ENCODE measurements at regions not wholly inside any gene's neighbourhood (a gene's known extent, or its start where the extent isn't known, plus 50 kb on each side); places are given as distances from the start of the nearest gene placed in this dataset.

DNA sequence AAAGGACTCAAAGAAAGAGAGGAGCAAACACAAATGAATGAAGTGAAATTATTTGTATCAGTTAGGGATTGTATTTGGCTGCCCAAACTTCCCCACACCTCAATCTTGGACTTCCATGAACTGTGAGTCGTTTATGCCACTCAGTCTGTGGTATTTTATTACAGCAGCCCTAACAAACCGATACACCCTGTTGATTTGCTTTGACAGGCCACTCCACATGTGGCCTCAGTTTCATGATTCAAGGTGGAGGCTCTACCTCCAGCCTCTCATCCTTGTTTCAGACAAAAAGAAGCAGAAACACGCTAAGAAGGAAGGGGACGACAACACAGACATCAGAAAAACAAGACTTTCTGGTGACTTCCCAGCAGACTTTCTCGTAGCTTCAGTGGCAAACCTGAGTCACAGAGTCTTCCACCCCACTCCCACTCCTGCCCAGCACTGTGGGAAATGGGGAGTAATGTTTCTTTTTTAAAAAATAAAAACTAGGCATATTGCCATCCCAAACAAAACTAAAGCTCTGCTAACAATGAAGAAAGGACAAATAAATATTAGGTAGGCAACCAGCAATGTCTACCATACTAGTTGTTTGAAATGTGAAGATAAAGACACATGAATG is 52.2 kb upstream of the ABCA1 start:
- Histone ChIP-seq H3K9ac (ENCODE audit: low read depth in 1 of 2, low read length in 2 of 2) (no peak overlapping the region), H3K36me3 (ENCODE audit: control insufficient read depth in 1 of 2, insufficient read depth in 2 of 2, low read length in 2 of 2) (no peaks in the 10 kb centered on the region), H3K27me3 (ENCODE audit: control insufficient read depth in 1 of 2, insufficient read depth in 2 of 2, low read length in 2 of 2) (no peaks in the 10 kb centered on the region), H3K9me3 (ENCODE audit: control insufficient read depth in 1 of 2, low read length in 2 of 2) (no peaks in the 10 kb centered on the region), H3K27ac (ENCODE audit: low read depth, low read length) (no peak overlapping the region), H3K4me1 (ENCODE audit: control insufficient read depth in 1 of 2, insufficient read depth in 2 of 2, low read length in 2 of 2) (peaks cover 0 to 6% of the 10 kb centered on the region in 2 donors), H3K4me3 (ENCODE audit: low read depth in 1 of 2, low read length in 2 of 2) (no peak overlapping the region)

DNA sequence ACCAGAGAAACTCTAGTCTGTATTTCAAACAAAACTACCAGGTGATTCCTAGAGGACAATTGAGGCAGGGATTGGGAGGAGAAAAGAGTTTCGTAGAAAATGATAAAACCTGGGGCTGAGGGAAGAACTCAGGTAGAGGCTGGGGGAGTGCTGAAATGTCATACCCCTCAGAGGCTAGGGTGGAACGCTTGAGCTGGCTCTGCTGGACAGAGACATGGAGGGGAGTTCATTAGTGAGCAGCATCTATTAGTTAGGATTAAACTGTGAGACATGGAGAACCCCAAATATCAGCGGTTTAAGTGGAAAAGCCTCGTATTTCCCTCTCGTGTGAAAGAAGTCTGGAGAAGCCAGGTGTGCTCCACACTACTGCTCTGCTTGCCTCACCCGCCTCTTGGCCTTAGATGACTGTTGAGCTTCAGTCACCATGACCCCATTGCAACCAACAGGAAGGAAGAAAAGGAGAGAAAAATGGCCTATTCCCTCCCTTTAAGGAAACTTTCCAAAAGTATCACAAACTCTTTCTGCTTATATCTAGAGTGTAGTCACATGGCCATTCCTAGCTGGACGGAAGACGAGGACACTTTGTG is 53.7 kb upstream of the ABCA1 start:
- H3K36me3 ChIP-seq (ENCODE audit: control insufficient read depth in 1 of 2, insufficient read depth in 2 of 2, low read length in 2 of 2), result no peaks in the 10 kb centered on the region
- H3K9me3 ChIP-seq (ENCODE audit: control insufficient read depth in 1 of 2, low read length in 2 of 2), result no peaks in the 10 kb centered on the region
- no peak overlapping the region for H3K9ac ChIP-seq (ENCODE audit: low read depth in 1 of 2, low read length in 2 of 2)
- H3K27me3 ChIP-seq (ENCODE audit: control insufficient read depth in 1 of 2, insufficient read depth in 2 of 2, low read length in 2 of 2), result no peaks in the 10 kb centered on the region
- H3K27ac ChIP-seq (ENCODE audit: low read depth, low read length), result no peak overlapping the region
- peaks cover 0 to 6% of the 10 kb centered on the region in 2 donors for H3K4me1 ChIP-seq (ENCODE audit: control insufficient read depth in 1 of 2, insufficient read depth in 2 of 2, low read length in 2 of 2)
- H3K4me3 ChIP-seq (ENCODE audit: low read depth in 1 of 2, low read length in 2 of 2), result no peak overlapping the region

DNA sequence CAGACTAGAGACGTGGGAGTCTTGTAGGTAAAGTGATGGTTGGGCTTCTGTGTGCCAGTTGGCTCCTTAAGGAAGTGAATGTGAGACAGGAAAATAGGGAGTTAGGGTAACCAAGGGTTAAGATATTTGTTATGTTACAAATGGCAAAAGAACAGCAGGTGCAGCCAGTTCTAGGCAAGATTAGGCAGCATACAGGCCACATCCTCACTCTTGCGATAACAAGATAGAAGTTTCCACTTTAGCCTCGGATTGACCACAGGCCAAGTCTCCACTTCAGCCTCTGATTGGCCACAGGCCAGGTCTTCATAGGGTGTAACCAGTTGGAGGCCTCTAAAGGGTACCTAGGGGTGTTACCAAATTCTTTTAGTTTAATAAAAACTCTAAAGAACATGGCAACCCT is 54.6 kb upstream of the ABCA1 start:
- Histone ChIP-seq H3K4me1 (ENCODE audit: control insufficient read depth in 1 of 2, insufficient read depth in 2 of 2, low read length in 2 of 2) (peaks cover 0 to 6% of the 10 kb centered on the region in 2 donors), H3K36me3 (ENCODE audit: control insufficient read depth in 1 of 2, insufficient read depth in 2 of 2, low read length in 2 of 2) (no peaks in the 10 kb centered on the region), H3K9me3 (ENCODE audit: control insufficient read depth in 1 of 2, low read length in 2 of 2) (no peaks in the 10 kb centered on the region), H3K27me3 (ENCODE audit: control insufficient read depth in 1 of 2, insufficient read depth in 2 of 2, low read length in 2 of 2) (no peaks in the 10 kb centered on the region), H3K4me3 (ENCODE audit: low read depth in 1 of 2, low read length in 2 of 2) (no peak overlapping the region), H3K9ac (ENCODE audit: low read depth in 1 of 2, low read length in 2 of 2) (no peak overlapping the region), H3K27ac (ENCODE audit: low read depth, low read length) (no peak overlapping the region)

DNA sequence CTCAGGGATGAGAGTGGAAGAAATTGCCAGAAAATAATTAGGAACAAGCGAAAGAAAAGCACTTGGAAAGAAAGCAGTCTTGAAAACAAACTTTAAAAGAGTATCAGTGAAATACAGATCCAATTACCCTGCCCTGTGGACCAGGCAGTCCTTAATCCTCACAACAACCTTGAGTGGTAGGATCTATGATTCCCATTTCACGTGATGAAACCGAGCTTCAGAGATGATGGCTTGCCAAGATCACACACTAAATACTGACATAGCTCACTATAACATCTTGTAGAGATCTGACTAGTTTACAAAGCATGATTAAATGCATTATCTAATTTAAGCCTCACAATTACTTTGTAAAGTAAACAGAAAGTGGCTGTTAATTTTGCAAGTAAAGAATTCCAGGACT is 55.5 kb upstream of the ABCA1 start:
- Histone ChIP-seq H3K9ac (ENCODE audit: low read depth in 1 of 2, low read length in 2 of 2) (no peak overlapping the region), H3K9me3 (ENCODE audit: control insufficient read depth in 1 of 2, low read length in 2 of 2) (no peaks in the 10 kb centered on the region), H3K27me3 (ENCODE audit: control insufficient read depth in 1 of 2, insufficient read depth in 2 of 2, low read length in 2 of 2) (peaks cover 0 to under 1% of the 10 kb centered on the region in 2 donors), H3K36me3 (ENCODE audit: control insufficient read depth in 1 of 2, insufficient read depth in 2 of 2, low read length in 2 of 2) (no peaks in the 10 kb centered on the region), H3K4me1 (ENCODE audit: control insufficient read depth in 1 of 2, insufficient read depth in 2 of 2, low read length in 2 of 2) (peaks cover 0 to 6% of the 10 kb centered on the region in 2 donors), H3K4me3 (ENCODE audit: low read depth in 1 of 2, low read length in 2 of 2) (no peak overlapping the region), H3K27ac (ENCODE audit: low read depth, low read length) (no peak overlapping the region)

DNA sequence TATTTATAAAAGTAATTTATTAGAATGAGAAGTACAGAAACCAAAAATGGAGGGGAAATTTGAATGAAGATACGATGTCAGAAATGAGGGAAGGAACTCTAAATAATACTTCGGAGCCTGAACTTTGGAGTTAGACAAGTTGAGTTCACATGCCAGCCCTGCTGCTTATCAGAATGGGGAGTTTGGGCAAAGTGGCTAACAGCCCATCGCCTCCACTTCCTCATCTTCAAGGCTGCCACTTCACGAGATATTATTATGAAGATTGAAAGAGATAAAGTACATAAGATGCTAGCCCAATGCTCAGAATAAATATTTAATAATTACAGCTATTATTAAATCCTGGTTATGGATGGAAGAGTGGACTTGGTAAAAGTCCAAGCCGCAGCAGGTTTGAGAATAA is 56.2 kb upstream of the ABCA1 start:
- Histone ChIP-seq H3K36me3 (ENCODE audit: control insufficient read depth in 1 of 2, insufficient read depth in 2 of 2, low read length in 2 of 2) (no peaks in the 10 kb centered on the region), H3K27me3 (ENCODE audit: control insufficient read depth in 1 of 2, insufficient read depth in 2 of 2, low read length in 2 of 2) (peaks cover 0 to 2% of the 10 kb centered on the region in 2 donors), H3K27ac (ENCODE audit: low read depth, low read length) (no peak overlapping the region), H3K4me1 (ENCODE audit: control insufficient read depth in 1 of 2, insufficient read depth in 2 of 2, low read length in 2 of 2) (peaks cover 0 to 6% of the 10 kb centered on the region in 2 donors), H3K4me3 (ENCODE audit: low read depth in 1 of 2, low read length in 2 of 2) (no peak overlapping the region), H3K9ac (ENCODE audit: low read depth in 1 of 2, low read length in 2 of 2) (no peak overlapping the region), H3K9me3 (ENCODE audit: control insufficient read depth in 1 of 2, low read length in 2 of 2) (no peaks in the 10 kb centered on the region)

DNA sequence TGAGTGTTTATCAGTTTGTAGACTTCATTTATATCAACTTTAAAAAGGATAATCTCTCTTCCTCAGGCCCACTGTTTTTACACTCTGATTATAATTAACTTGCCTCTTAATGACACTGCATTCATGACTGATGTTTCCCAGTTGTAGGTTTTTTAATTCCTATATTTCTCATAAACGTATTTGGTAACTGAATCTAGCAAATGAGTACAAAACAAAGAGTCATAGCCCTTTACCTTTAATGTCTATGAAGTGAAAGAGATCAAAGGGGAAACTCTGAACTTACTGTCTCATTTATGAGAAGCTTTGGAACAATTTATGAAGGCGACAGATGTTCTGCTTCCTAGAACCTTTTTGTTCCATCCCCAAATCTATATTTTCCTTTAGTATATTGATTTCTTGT is 56.6 kb upstream of the ABCA1 start:
- H3K4me3 ChIP-seq (ENCODE audit: low read depth in 1 of 2, low read length in 2 of 2), result no peak overlapping the region
- peaks cover 0 to 2% of the 10 kb centered on the region in 2 donors for H3K27me3 ChIP-seq (ENCODE audit: control insufficient read depth in 1 of 2, insufficient read depth in 2 of 2, low read length in 2 of 2)
- no peak overlapping the region for H3K9ac ChIP-seq (ENCODE audit: low read depth in 1 of 2, low read length in 2 of 2)
- H3K9me3 ChIP-seq (ENCODE audit: control insufficient read depth in 1 of 2, low read length in 2 of 2), result no peaks in the 10 kb centered on the region
- no peaks in the 10 kb centered on the region for H3K36me3 ChIP-seq (ENCODE audit: control insufficient read depth in 1 of 2, insufficient read depth in 2 of 2, low read length in 2 of 2)
- H3K27ac ChIP-seq (ENCODE audit: low read depth, low read length), result no peak overlapping the region
- H3K4me1 ChIP-seq (ENCODE audit: control insufficient read depth in 1 of 2, insufficient read depth in 2 of 2, low read length in 2 of 2), result peaks cover 0 to 6% of the 10 kb centered on the region in 2 donors

DNA sequence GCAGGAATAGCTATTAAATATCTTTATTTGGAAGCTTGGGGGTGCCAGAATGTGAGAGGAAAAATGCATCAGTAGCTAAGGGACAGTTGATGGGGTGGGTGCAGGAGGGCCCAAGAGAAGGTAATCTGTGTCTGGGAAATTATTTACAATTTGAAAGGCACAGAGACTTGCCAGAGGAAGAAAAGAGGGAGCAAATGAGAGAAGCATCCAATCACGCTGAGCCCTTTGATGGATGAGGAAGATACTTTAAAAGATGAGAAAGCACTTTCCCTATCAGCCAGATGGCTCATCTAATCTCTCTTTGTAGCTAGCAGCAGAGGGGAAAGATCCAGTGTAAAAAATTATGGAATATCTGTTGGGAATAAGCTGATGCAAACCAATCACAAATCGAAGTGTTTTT is 57.0 kb upstream of the ABCA1 start:
- no peak overlapping the region for H3K4me3 ChIP-seq (ENCODE audit: low read depth in 1 of 2, low read length in 2 of 2)
- H3K4me1 ChIP-seq (ENCODE audit: control insufficient read depth in 1 of 2, insufficient read depth in 2 of 2, low read length in 2 of 2), result peaks cover 0 to 6% of the 10 kb centered on the region in 2 donors
- H3K36me3 ChIP-seq (ENCODE audit: control insufficient read depth in 1 of 2, insufficient read depth in 2 of 2, low read length in 2 of 2), result no peaks in the 10 kb centered on the region
- H3K27ac ChIP-seq (ENCODE audit: low read depth, low read length), result no peak overlapping the region
- no peak overlapping the region for H3K9ac ChIP-seq (ENCODE audit: low read depth in 1 of 2, low read length in 2 of 2)
- no peaks in the 10 kb centered on the region for H3K9me3 ChIP-seq (ENCODE audit: control insufficient read depth in 1 of 2, low read length in 2 of 2)
- peaks cover 0 to 2% of the 10 kb centered on the region in 2 donors for H3K27me3 ChIP-seq (ENCODE audit: control insufficient read depth in 1 of 2, insufficient read depth in 2 of 2, low read length in 2 of 2)

DNA sequence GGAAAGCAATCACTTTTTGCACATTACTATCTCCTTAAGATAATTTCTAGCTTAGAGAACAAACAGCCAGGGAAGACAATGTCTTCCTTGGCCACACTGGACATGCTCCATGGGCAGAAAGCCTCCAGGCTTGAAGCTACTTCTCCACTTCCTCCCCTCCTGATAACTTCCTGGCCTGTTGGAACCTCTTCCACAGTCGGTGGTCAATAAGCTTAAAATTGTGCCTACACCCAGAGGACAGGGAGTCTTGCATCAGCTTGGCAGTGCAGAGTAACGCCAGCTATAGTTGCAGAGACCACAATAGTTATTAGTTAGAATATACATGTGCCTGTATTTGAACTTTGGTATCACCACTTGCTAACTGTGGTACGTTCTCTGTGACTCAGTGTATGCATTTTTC is 58.1 kb upstream of the ABCA1 start:
- Histone ChIP-seq H3K4me3 (ENCODE audit: low read depth in 1 of 2, low read length in 2 of 2) (no peak overlapping the region), H3K9me3 (ENCODE audit: control insufficient read depth in 1 of 2, low read length in 2 of 2) (no peaks in the 10 kb centered on the region), H3K27me3 (ENCODE audit: control insufficient read depth in 1 of 2, insufficient read depth in 2 of 2, low read length in 2 of 2) (peaks cover 0 to 2% of the 10 kb centered on the region in 2 donors), H3K4me1 (ENCODE audit: control insufficient read depth in 1 of 2, insufficient read depth in 2 of 2, low read length in 2 of 2) (peaks cover 7 to 12% of the 10 kb centered on the region in 2 donors), H3K27ac (ENCODE audit: low read depth, low read length) (no peak overlapping the region), H3K36me3 (ENCODE audit: control insufficient read depth in 1 of 2, insufficient read depth in 2 of 2, low read length in 2 of 2) (no peaks in the 10 kb centered on the region), H3K9ac (ENCODE audit: low read depth in 1 of 2, low read length in 2 of 2) (no peak overlapping the region)

DNA sequence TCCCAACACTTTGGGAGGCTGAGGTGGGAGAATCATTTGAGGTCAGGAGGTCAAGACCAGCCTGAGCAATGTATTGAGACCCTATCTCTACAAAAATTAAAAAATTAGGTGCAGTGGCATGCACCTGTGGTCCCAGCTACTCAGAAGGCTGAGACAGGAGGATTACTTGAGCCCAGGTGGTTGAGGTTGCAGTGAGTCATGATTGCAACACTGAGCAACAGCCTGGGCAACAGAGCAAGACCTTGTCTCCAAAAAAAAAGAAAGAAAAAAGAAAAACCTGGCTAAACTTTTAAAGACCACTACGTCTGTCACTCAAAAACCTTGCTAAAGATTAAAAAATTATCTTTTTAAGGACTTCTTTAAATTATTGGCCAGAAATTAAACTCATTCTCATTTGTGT is 59.8 kb upstream of the ABCA1 start:
- no peaks in the 10 kb centered on the region for H3K36me3 ChIP-seq (ENCODE audit: control insufficient read depth in 1 of 2, insufficient read depth in 2 of 2, low read length in 2 of 2)
- no peaks in the 10 kb centered on the region for H3K9me3 ChIP-seq (ENCODE audit: control insufficient read depth in 1 of 2, low read length in 2 of 2)
- peaks cover 0 to 2% of the 10 kb centered on the region in 2 donors for H3K27me3 ChIP-seq (ENCODE audit: control insufficient read depth in 1 of 2, insufficient read depth in 2 of 2, low read length in 2 of 2)
- H3K4me1 ChIP-seq (ENCODE audit: control insufficient read depth in 1 of 2, insufficient read depth in 2 of 2, low read length in 2 of 2), result peaks cover 21% of the 10 kb centered on the region in 2 donors
- no peak overlapping the region for H3K9ac ChIP-seq (ENCODE audit: low read depth in 1 of 2, low read length in 2 of 2)
- no peak overlapping the region for H3K4me3 ChIP-seq (ENCODE audit: low read depth in 1 of 2, low read length in 2 of 2)
- H3K27ac ChIP-seq (ENCODE audit: low read depth, low read length), result no peak overlapping the region

DNA sequence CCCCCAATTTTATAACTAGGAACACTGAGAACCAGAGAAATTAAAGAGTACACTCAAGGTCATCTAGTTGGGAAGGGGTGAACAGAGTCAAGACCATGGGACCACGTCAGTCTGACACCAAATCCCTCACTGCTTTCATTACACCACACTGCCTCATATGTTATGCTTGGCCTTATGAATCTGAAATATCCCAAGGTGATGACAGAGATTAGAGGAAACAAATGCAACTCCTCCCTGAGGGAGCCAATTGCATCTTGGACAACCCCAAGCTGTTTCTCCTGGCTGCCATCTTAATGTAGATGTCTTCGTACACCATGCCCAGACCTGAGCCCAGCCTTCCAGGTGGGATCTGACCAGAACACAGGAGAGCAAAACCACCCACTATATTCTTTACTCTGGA is 60.6 kb upstream of the ABCA1 start:
- Histone ChIP-seq H3K4me3 (ENCODE audit: low read depth in 1 of 2, low read length in 2 of 2) (no peak overlapping the region), H3K4me1 (ENCODE audit: control insufficient read depth in 1 of 2, insufficient read depth in 2 of 2, low read length in 2 of 2) (peaks cover 27 to 28% of the 10 kb centered on the region in 2 donors), H3K27ac (ENCODE audit: low read depth, low read length) (no peak overlapping the region), H3K9me3 (ENCODE audit: control insufficient read depth in 1 of 2, low read length in 2 of 2) (no peaks in the 10 kb centered on the region), H3K27me3 (ENCODE audit: control insufficient read depth in 1 of 2, insufficient read depth in 2 of 2, low read length in 2 of 2) (peaks cover 0 to 4% of the 10 kb centered on the region in 2 donors), H3K36me3 (ENCODE audit: control insufficient read depth in 1 of 2, insufficient read depth in 2 of 2, low read length in 2 of 2) (no peaks in the 10 kb centered on the region), H3K9ac (ENCODE audit: low read depth in 1 of 2, low read length in 2 of 2) (no peak overlapping the region)

All from duodenal mucosa (tissue), 2 donors.